ENCODE measurements at regions not wholly inside any gene's neighbourhood (a gene's known extent, or its start where the extent isn't known, plus 50 kb on each side); places are given as distances from the start of the nearest gene placed in this dataset.

GRCh38 chr19:30648866-30649862, 277.0 kb downstream of the ZNF536 start:
- Histone ChIP-seq H3K36me3 (ENCODE audit: control insufficient read depth, insufficient read depth, low read length) (no peaks in the 10 kb centered on the region), H3K9ac (ENCODE audit: low read length) (no peak overlapping the region), H3K4me3 (ENCODE audit: low read length) (no peak overlapping the region), H3K4me1 (ENCODE audit: control insufficient read depth, insufficient read depth, low read length) (no peaks in the 10 kb centered on the region), H3K9me3 (ENCODE audit: control insufficient read depth, low read length) (no peaks in the 10 kb centered on the region), H3K27me3 (ENCODE audit: control insufficient read depth, insufficient read depth, low read length) (no peaks in the 10 kb centered on the region)

- Histone ChIP-seq H3K36me3 (ENCODE audit: control insufficient read depth, insufficient read depth, low read length) (no peaks in the 10 kb centered on the region), H3K4me1 (ENCODE audit: control insufficient read depth, insufficient read depth, low read length) (no peaks in the 10 kb centered on the region), H3K4me3 (ENCODE audit: low read length) (no peak overlapping the region), H3K9ac (ENCODE audit: low read length) (no peak overlapping the region), H3K27me3 (ENCODE audit: control insufficient read depth, insufficient read depth, low read length) (no peaks in the 10 kb centered on the region), H3K9me3 (ENCODE audit: control insufficient read depth, low read length) (no peaks in the 10 kb centered on the region)
Observed at GRCh38 chr19:30647891-30648720, 275.9 kb downstream of the ZNF536 start.

GRCh38 chr19:30646806-30647205, 274.6 kb downstream of the ZNF536 start:
- Histone ChIP-seq H3K4me1 (ENCODE audit: control insufficient read depth, insufficient read depth, low read length) (no peaks in the 10 kb centered on the region), H3K4me3 (ENCODE audit: low read length) (no peak overlapping the region), H3K36me3 (ENCODE audit: control insufficient read depth, insufficient read depth, low read length) (no peaks in the 10 kb centered on the region), H3K9me3 (ENCODE audit: control insufficient read depth, low read length) (no peaks in the 10 kb centered on the region), H3K27me3 (ENCODE audit: control insufficient read depth, insufficient read depth, low read length) (no peaks in the 10 kb centered on the region), H3K9ac (ENCODE audit: low read length) (no peak overlapping the region)

GRCh38 chr19:30645946-30646577, 273.9 kb downstream of the ZNF536 start:
- Histone ChIP-seq H3K27me3 (ENCODE audit: control insufficient read depth, insufficient read depth, low read length) (no peaks in the 10 kb centered on the region), H3K36me3 (ENCODE audit: control insufficient read depth, insufficient read depth, low read length) (no peaks in the 10 kb centered on the region), H3K9me3 (ENCODE audit: control insufficient read depth, low read length) (no peaks in the 10 kb centered on the region), H3K4me1 (ENCODE audit: control insufficient read depth, insufficient read depth, low read length) (no peaks in the 10 kb centered on the region), H3K4me3 (ENCODE audit: low read length) (no peak overlapping the region), H3K9ac (ENCODE audit: low read length) (no peak overlapping the region)

- H3K4me3 ChIP-seq (ENCODE audit: low read length) = no peak overlapping the region
- no peak overlapping the region for H3K9ac ChIP-seq (ENCODE audit: low read length)
- H3K36me3 ChIP-seq (ENCODE audit: control insufficient read depth, insufficient read depth, low read length) = no peaks in the 10 kb centered on the region
- no peaks in the 10 kb centered on the region for H3K27me3 ChIP-seq (ENCODE audit: control insufficient read depth, insufficient read depth, low read length)
- H3K4me1 ChIP-seq (ENCODE audit: control insufficient read depth, insufficient read depth, low read length) = no peaks in the 10 kb centered on the region
- no peaks in the 10 kb centered on the region for H3K9me3 ChIP-seq (ENCODE audit: control insufficient read depth, low read length)
Observed at GRCh38 chr19:30640252-30640965, 268.2 kb downstream of the ZNF536 start.

- H3K36me3 ChIP-seq (ENCODE audit: control insufficient read depth, insufficient read depth, low read length) = no peaks in the 10 kb centered on the region
- H3K27me3 ChIP-seq (ENCODE audit: control insufficient read depth, insufficient read depth, low read length) = no peaks in the 10 kb centered on the region
- H3K4me3 ChIP-seq (ENCODE audit: low read length) = no peak overlapping the region
- no peaks in the 10 kb centered on the region for H3K9me3 ChIP-seq (ENCODE audit: control insufficient read depth, low read length)
- no peak overlapping the region for H3K9ac ChIP-seq (ENCODE audit: low read length)
- H3K4me1 ChIP-seq (ENCODE audit: control insufficient read depth, insufficient read depth, low read length) = no peaks in the 10 kb centered on the region
Observed at GRCh38 chr19:30638889-30639288, 266.7 kb downstream of the ZNF536 start.

- Histone ChIP-seq H3K9ac (ENCODE audit: low read length) (no peak overlapping the region), H3K9me3 (ENCODE audit: control insufficient read depth, low read length) (no peaks in the 10 kb centered on the region)
Observed at GRCh38 chr19:30637926-30638325, 265.7 kb downstream of the ZNF536 start.

GRCh38 chr19:30634996-30635975, 263.1 kb downstream of the ZNF536 start:
- Histone ChIP-seq H3K9ac (ENCODE audit: low read length) (no peak overlapping the region), H3K9me3 (ENCODE audit: control insufficient read depth, low read length) (no peaks in the 10 kb centered on the region), H3K4me3 (ENCODE audit: low read length) (no peak overlapping the region), H3K27me3 (ENCODE audit: control insufficient read depth, insufficient read depth, low read length) (no peaks in the 10 kb centered on the region), H3K36me3 (ENCODE audit: control insufficient read depth, insufficient read depth, low read length) (no peaks in the 10 kb centered on the region), H3K4me1 (ENCODE audit: control insufficient read depth, insufficient read depth, low read length) (no peaks in the 10 kb centered on the region)

More at GRCh38 chr19:30637926-30638325, 265.7 kb downstream of the ZNF536 start:
- Histone ChIP-seq H3K4me3 (ENCODE audit: low read length) (no peak overlapping the region), H3K4me1 (ENCODE audit: control insufficient read depth, insufficient read depth, low read length) (no peaks in the 10 kb centered on the region), H3K36me3 (ENCODE audit: control insufficient read depth, insufficient read depth, low read length) (no peaks in the 10 kb centered on the region), H3K27me3 (ENCODE audit: control insufficient read depth, insufficient read depth, low read length) (no peaks in the 10 kb centered on the region)

- Histone ChIP-seq H3K36me3 (ENCODE audit: control insufficient read depth, insufficient read depth, low read length) (no peaks in the 10 kb centered on the region), H3K27me3 (ENCODE audit: control insufficient read depth, insufficient read depth, low read length) (no peaks in the 10 kb centered on the region), H3K9ac (ENCODE audit: low read length) (no peak overlapping the region), H3K9me3 (ENCODE audit: control insufficient read depth, low read length) (no peaks in the 10 kb centered on the region), H3K4me3 (ENCODE audit: low read length) (no peak overlapping the region), H3K4me1 (ENCODE audit: control insufficient read depth, insufficient read depth, low read length) (no peaks in the 10 kb centered on the region)
Observed at GRCh38 chr19:30634131-30634830, 262.1 kb downstream of the ZNF536 start.

GRCh38 chr19:30631033-30631370, 258.8 kb downstream of the ZNF536 start:
- H3K9ac ChIP-seq (ENCODE audit: low read length) = no peak overlapping the region

More at GRCh38 chr19:30631033-30631370, 258.8 kb downstream of the ZNF536 start:
- no peaks in the 10 kb centered on the region for H3K27me3 ChIP-seq (ENCODE audit: control insufficient read depth, insufficient read depth, low read length)
- H3K4me3 ChIP-seq (ENCODE audit: low read length) = no peak overlapping the region
- H3K9me3 ChIP-seq (ENCODE audit: control insufficient read depth, low read length) = no peaks in the 10 kb centered on the region
- no peaks in the 10 kb centered on the region for H3K4me1 ChIP-seq (ENCODE audit: control insufficient read depth, insufficient read depth, low read length)
- H3K36me3 ChIP-seq (ENCODE audit: control insufficient read depth, insufficient read depth, low read length) = no peaks in the 10 kb centered on the region
